ENCODE measurements at regions not wholly inside any gene's neighbourhood (a gene's known extent, or its start where the extent isn't known, plus 50 kb on each side); places are given as distances from the start of the nearest gene placed in this dataset.
A peak's percentile ranks its signal among the peaks of the same experiment; 100 is the strongest.

- intact Hi-C loops (cut with DNase I) = no loop called here
- peak overlapping the region; percentile 54 to 72 (median 58) for H3K27ac ChIP-seq (replicated peaks in 1 of 4)
- DNase-seq (ENCODE audit: extremely low spot score) = no peak
Measured at GRCh38 chr3:177516158-177517011, 319.1 kb upstream of the TBL1XR1 start.

GRCh38 chr3:177517906-177518305 lies 320.6 kb upstream of the TBL1XR1 start:
- DNase-seq (ENCODE audit: extremely low spot score) = no peak
- Histone ChIP-seq H3K36me3 (no peaks in the 10 kb centered on the region), H3K27me3 (no peaks in the 10 kb centered on the region), H3K27ac (replicated peaks in 1 of 4) (peak overlapping the region in 1 of 4 donors; percentile 1), H3K9me3 (no peaks in the 10 kb centered on the region), H3K4me3 (no peak overlapping the region), H3K4me1 (peaks cover 31 to 56% (median 49%) of the 10 kb centered on the region in 4 donors)
- TF ChIP-seq POLR2AphosphoS5 (IDR thresholded peaks at IDR 0.05) (no peak), EP300 (IDR thresholded peaks at IDR 0.05) (no peak), POLR2A (IDR thresholded peaks at IDR 0.05; ENCODE audit: low read depth) (no peak)
- TF ChIP-seq, protein P1, sequence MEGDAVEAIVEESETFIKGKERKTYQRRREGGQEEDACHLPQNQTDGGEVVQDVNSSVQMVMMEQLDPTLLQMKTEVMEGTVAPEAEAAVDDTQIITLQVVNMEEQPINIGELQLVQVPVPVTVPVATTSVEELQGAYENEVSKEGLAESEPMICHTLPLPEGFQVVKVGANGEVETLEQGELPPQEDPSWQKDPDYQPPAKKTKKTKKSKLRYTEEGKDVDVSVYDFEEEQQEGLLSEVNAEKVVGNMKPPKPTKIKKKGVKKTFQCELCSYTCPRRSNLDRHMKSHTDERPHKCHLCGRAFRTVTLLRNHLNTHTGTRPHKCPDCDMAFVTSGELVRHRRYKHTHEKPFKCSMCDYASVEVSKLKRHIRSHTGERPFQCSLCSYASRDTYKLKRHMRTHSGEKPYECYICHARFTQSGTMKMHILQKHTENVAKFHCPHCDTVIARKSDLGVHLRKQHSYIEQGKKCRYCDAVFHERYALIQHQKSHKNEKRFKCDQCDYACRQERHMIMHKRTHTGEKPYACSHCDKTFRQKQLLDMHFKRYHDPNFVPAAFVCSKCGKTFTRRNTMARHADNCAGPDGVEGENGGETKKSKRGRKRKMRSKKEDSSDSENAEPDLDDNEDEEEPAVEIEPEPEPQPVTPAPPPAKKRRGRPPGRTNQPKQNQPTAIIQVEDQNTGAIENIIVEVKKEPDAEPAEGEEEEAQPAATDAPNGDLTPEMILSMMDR (IDR thresholded peaks at IDR 0.05) = no peak
- intact Hi-C loops (cut with DNase I) = no loop called here
- WGBS = 97% methylated on average over 2 of the region's 2 CpGs

More at GRCh38 chr3:177516158-177517011, 319.1 kb upstream of the TBL1XR1 start:
- TF ChIP-seq POLR2AphosphoS5 (IDR thresholded peaks at IDR 0.05) = peak in 1 of 2 donors; percentile 42
- TF ChIP-seq, protein P1 (IDR thresholded peaks at IDR 0.05) = no peak
- Histone ChIP-seq H3K4me3 (peak overlapping the region in 1 of 4 donors; percentile 2), H3K9me3 (no peaks in the 10 kb centered on the region), H3K4me1 (peaks cover 31 to 53% (median 44%) of the 10 kb centered on the region in 4 donors), H3K27me3 (no peaks in the 10 kb centered on the region), H3K36me3 (no peaks in the 10 kb centered on the region)
- 43% methylated on average over 14 of the region's 14 CpGs for WGBS

- Histone ChIP-seq H3K4me3 (no peak overlapping the region), H3K27me3 (no peaks in the 10 kb centered on the region), H3K36me3 (no peaks in the 10 kb centered on the region), H3K9me3 (no peaks in the 10 kb centered on the region), H3K4me1 (peaks cover 21 to 50% (median 42%) of the 10 kb centered on the region in 4 donors), H3K27ac (replicated peaks in 1 of 4) (no peak overlapping the region)
- TF ChIP-seq, protein P1 (IDR thresholded peaks at IDR 0.05) = no peak
- no peak for TF ChIP-seq POLR2A (IDR thresholded peaks at IDR 0.05; ENCODE audit: low read depth)
- no peak for TF ChIP-seq POLR2AphosphoS5 (IDR thresholded peaks at IDR 0.05)
- TF ChIP-seq EP300 (IDR thresholded peaks at IDR 0.05) = no peak
- intact Hi-C loops (cut with DNase I) = no loop called here
- 98% methylated on average over 12 of the region's 13 CpGs for WGBS
- DNase-seq (ENCODE audit: extremely low spot score) = no peak
Measured at GRCh38 chr3:177519588-177519987, 322.3 kb upstream of the TBL1XR1 start.

DNA sequence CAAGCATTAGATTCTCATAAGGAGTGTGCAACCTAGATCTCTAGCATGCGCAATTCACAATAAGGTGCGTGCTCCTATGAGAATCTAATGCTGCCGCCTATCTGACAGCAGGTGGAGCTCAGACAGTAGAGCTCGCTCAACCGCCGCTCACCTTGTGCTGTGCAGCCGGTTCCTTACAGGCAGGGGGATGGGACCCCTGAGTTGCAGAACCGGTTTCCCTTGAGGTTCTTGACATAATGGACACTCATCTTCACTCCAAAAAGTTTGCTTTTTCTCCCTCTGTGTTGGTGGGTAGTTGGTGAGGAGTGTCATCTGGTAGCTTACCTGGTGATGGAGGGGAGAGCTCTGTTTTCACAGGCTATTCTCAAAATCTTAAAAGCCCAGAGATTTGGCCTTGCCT lies 324.0 kb upstream of the TBL1XR1 start:
- intact Hi-C loops (cut with DNase I) = no loop called here
- DNase-seq (ENCODE audit: extremely low spot score) = no peak

More for the DNA sequence above, 324.0 kb upstream of the TBL1XR1 start:
- 93% methylated on average over 8 of the region's 8 CpGs for WGBS
- no peaks in the 10 kb centered on the region for H3K9me3 ChIP-seq
- H3K36me3 ChIP-seq = no peaks in the 10 kb centered on the region
- H3K4me1 ChIP-seq = peaks cover 5 to 33% (median 26%) of the 10 kb centered on the region in 4 donors
- no peaks in the 10 kb centered on the region for H3K27me3 ChIP-seq
- no peak overlapping the region for H3K27ac ChIP-seq (replicated peaks in 1 of 4)
- no peak for TF ChIP-seq EP300 (IDR thresholded peaks at IDR 0.05)
- TF ChIP-seq POLR2AphosphoS5 (IDR thresholded peaks at IDR 0.05) = no peak
- TF ChIP-seq, protein P1 (IDR thresholded peaks at IDR 0.05) = no peak
- TF ChIP-seq POLR2A (IDR thresholded peaks at IDR 0.05; ENCODE audit: low read depth) = no peak
- H3K4me3 ChIP-seq = no peak overlapping the region
